ENCODE measurements at regions not wholly inside any gene's neighbourhood (a gene's known extent, or its start where the extent isn't known, plus 50 kb on each side); places are given as distances from the start of the nearest gene placed in this dataset.
"Not testable (repeated sequence)": the region's sequence is repeated elsewhere in the genome, so short reads cannot be mapped to it uniquely, and the experiment has no call there.

GRCh38 chr4:57190601-57191481 lies 80.7 kb upstream of the IGFBP7 start:
- TF ChIP-seq CTCF (IDR thresholded peaks at IDR 0.05; ENCODE audit: unreplicated experiment in 3 of 3), result peak; percentile 54 to 69 (median 65)
- H3K4me1 Mint-ChIP-seq, result peaks cover 54% of the 10 kb centered on the region

GRCh38 chr4:57187246-57187645 lies 77.1 kb upstream of the IGFBP7 start:
- Mint-ChIP-seq H3K4me1 (peaks cover 45% of the 10 kb centered on the region), H3K4me3 (no peak overlapping the region), H3K27me3 (ENCODE audit: low read depth) (peaks cover 7% of the 10 kb centered on the region), H3K36me3 (ENCODE audit: low read depth) (no peaks in the 10 kb centered on the region), H3K27ac (no peak overlapping the region), H3K9me3 (no peaks in the 10 kb centered on the region)
- TF ChIP-seq CTCF (IDR thresholded peaks at IDR 0.05; ENCODE audit: unreplicated experiment in 3 of 3), result no peak

More at GRCh38 chr4:57190601-57191481, 80.7 kb upstream of the IGFBP7 start:
- H3K36me3 Mint-ChIP-seq (ENCODE audit: low read depth), result no peaks in the 10 kb centered on the region
- H3K27ac Mint-ChIP-seq, result peak overlapping the region; percentile 77 to 91 (median 78)
- H3K4me3 Mint-ChIP-seq, result no peak overlapping the region
- H3K27me3 Mint-ChIP-seq (ENCODE audit: low read depth), result peaks cover 4% of the 10 kb centered on the region
- H3K9me3 Mint-ChIP-seq, result peaks cover 5% of the 10 kb centered on the region

DNA sequence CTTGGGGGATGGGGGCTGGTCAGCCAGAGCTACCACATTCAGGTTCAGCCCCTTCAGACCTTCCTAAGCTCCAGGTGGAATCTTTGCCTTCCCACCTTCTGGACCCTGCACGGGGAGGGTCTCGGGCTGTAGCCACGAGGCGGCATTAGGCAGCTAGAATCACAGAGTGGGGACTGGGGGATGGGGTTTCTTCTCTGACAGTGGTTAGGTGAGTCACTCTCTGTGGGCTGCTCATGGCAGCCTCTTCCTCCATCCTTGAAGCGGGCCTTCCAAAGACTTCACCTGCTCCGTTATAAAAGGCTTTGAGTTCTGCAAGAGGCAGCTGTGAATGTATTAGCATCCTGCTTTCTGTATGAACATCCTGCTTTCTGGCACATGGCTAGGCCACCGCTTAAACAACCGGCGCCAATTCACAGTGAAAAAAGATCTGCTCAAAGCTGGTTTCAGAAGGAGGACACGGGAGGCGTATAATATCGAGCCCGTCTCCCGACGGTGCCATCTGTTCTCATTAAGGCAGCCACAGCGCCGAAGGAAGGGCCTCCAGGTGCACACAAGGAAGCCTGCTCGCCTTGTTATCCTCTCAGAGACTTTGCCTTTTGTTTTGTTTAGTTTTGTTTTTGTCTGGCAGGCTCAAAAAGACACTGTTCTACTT lies 74.3 kb upstream of the IGFBP7 start:
- H3K9me3 Mint-ChIP-seq, result peaks cover 3% of the 10 kb centered on the region
- TF ChIP-seq CTCF (IDR thresholded peaks at IDR 0.05; ENCODE audit: unreplicated experiment in 3 of 3), result no peak
- H3K36me3 Mint-ChIP-seq (ENCODE audit: low read depth), result no peaks in the 10 kb centered on the region
- peaks cover 24% of the 10 kb centered on the region for H3K4me1 Mint-ChIP-seq
- H3K27ac Mint-ChIP-seq, result no peak overlapping the region
- no peak overlapping the region for H3K4me3 Mint-ChIP-seq
- H3K27me3 Mint-ChIP-seq (ENCODE audit: low read depth), result peaks cover 5% of the 10 kb centered on the region

DNA sequence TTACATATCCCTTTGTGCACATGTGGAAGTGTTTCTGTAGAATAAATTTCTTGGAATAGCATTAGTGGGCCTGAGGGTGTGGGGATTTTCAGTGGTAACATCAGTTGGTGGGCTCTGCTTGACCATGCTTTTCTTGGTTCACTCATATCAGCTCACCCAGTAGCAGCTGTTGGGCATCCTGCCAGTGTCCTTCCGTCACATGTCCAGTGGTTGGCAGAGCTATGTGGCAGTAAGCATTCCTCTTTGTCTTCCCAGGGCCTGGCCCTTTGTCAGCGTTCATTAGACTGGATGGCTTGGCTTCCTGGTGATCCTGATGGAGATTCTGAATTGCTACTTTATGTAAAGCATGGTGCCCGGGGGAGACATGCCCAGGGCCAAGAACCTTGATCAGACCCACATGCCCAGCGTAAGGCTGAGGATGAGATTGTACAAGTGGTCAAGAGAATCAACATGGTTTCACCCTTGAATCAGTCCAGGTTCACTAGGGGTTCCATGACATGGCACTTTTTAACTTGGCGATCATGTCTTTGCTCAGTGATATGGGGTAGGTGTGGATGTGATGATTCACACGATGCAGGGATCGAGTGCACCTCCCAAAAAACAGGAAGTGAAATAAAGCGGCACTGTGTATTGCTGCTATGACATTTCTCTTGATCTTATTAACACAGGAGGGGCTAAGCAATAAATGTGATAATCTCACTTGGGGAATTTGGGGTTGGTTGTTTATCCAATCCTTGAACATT lies 72.1 kb upstream of the IGFBP7 start:
- H3K27ac Mint-ChIP-seq, result no peak overlapping the region
- no peak for TF ChIP-seq CTCF (IDR thresholded peaks at IDR 0.05; ENCODE audit: unreplicated experiment in 3 of 3)
- peaks cover 9% of the 10 kb centered on the region for H3K9me3 Mint-ChIP-seq
- H3K4me1 Mint-ChIP-seq, result peaks cover 13% of the 10 kb centered on the region
- peaks cover 4% of the 10 kb centered on the region for H3K27me3 Mint-ChIP-seq (ENCODE audit: low read depth)
- H3K4me3 Mint-ChIP-seq, result no peak overlapping the region
- H3K36me3 Mint-ChIP-seq (ENCODE audit: low read depth), result no peaks in the 10 kb centered on the region

DNA sequence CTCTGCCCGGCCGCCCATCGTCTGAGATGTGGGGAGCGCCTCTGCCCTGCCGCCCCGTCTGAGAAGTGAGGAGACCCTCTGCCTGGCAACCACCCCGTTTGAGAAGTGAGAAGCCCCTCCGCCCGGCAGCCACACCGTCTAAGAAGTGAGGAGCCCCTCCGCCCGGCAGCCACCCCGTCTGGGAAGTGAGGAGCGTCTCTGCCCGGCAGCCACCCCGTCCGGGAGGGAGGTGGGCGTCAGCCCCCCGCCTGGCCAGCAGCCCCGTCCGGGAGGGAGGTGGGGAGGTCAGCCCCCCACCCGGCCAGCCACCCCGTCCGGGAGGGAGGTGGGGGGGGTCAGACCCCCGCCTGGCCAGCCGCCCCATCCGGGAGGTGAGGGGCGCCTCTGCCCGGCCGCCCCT lies 63.0 kb upstream of the IGFBP7 start:
- H3K36me3 Mint-ChIP-seq (ENCODE audit: low read depth); H3K4me3 Mint-ChIP-seq; H3K27ac Mint-ChIP-seq; H3K27me3 Mint-ChIP-seq (ENCODE audit: low read depth): not testable (repeated sequence)
- Mint-ChIP-seq H3K9me3 (peaks cover 12% of the 10 kb centered on the region), H3K4me1 (peaks cover 25% of the 10 kb centered on the region)

DNA sequence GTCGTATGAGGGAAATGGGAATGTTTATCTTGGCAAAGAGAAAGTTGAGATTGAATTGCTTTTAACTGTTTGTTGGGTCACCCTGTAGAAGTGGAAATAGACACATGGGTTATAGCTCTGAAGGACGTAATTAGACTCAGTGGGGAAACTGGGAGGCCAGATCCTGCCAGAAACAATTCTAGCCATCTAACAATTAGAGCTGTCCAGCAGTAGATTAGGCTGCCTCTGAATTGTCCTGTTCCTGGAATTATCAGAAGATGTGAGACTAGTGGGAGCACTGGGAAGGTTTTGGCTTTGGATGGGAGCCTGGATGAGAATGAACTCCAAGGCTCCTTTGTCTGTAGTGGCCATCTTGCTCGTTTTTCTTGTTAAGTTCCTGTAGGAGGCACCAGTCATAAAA lies 61.9 kb upstream of the IGFBP7 start:
- H3K4me1 Mint-ChIP-seq, result peaks cover 27% of the 10 kb centered on the region
- no peak overlapping the region for H3K4me3 Mint-ChIP-seq
- peaks cover 12% of the 10 kb centered on the region for H3K9me3 Mint-ChIP-seq
- peaks cover 7% of the 10 kb centered on the region for H3K36me3 Mint-ChIP-seq (ENCODE audit: low read depth)
- peaks cover 8% of the 10 kb centered on the region for H3K27me3 Mint-ChIP-seq (ENCODE audit: low read depth)
- H3K27ac Mint-ChIP-seq, result no peak overlapping the region
- no peak for TF ChIP-seq CTCF (IDR thresholded peaks at IDR 0.05; ENCODE audit: unreplicated experiment in 3 of 3)
